ENCODE measurements at regions not wholly inside any gene's neighbourhood (a gene's known extent, or its start where the extent isn't known, plus 50 kb on each side); places are given as distances from the start of the nearest gene placed in this dataset.

- no peak for DNase-seq (ENCODE audit: low read depth in 3 of 3)
Measured at GRCh38 chr2:8565399-8566154, 116.3 kb upstream of the ID2 start.

DNA sequence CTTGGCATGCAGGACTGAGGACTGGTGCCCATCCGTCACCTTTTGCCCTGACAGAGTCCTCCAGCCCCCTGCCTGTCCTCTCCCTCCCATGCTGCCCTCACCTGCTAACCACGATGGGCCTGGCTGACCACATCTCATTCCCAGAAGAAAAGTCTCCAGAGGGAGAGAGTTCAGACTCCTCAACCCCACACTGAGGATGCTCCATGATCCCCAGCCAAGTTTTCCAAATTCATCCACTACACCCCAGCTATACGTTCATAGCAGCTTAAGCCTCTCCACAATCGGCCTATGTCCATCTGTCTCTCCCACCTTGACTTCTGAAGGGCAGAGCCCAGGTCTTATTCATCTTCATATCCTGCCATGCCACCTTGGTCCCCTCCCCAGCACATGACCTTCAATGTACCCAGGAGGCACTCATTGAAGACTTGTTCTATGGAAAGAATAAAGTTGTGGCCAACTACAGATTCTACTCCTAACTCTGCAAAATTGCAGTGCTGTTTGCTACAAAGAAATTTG lies 115.6 kb upstream of the ID2 start:
- no peak for DNase-seq (ENCODE audit: low read depth in 3 of 3)

GRCh38 chr2:8566774-8567468 lies 114.9 kb upstream of the ID2 start:
- no peak for DNase-seq (ENCODE audit: low read depth in 3 of 3)

DNA sequence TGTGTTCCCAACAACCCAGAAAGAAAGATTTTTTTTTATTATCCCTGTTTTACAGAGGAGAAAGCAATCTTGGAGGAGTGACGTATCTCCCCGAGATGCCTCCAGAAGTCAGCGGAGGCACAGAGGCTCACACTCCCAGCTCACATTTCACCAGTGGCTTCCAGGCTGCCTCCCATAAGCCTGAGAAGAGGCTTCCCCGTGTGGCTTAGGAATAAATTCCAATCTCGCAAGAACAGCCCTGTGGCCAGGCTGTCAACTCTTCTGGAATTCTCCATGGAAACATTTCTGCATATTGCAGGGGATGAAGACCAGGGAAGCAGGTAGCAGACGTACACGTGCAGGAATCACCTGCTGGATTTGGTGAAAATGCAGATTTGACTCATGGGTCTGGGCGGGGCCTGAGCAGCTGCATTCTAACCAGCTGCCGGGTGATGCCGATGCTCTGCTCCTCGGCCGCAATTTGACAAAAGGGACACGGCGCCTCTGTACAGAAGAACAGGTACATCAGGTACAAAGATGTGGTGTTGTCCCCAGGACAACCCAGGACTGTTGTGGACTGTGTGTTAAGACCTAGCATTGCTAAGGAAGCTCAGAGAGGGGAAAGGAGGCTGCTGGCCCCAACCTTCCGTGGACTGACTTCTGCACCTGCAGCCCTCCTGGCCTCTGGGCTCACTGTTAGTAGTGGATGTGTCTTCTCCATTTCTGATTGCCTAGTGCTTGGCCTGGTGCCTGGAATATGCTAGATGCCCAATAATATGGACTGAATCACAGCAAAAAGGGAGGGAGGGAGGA lies 114.2 kb upstream of the ID2 start:
- DNase-seq (ENCODE audit: low read depth in 3 of 3) = no peak

DNA sequence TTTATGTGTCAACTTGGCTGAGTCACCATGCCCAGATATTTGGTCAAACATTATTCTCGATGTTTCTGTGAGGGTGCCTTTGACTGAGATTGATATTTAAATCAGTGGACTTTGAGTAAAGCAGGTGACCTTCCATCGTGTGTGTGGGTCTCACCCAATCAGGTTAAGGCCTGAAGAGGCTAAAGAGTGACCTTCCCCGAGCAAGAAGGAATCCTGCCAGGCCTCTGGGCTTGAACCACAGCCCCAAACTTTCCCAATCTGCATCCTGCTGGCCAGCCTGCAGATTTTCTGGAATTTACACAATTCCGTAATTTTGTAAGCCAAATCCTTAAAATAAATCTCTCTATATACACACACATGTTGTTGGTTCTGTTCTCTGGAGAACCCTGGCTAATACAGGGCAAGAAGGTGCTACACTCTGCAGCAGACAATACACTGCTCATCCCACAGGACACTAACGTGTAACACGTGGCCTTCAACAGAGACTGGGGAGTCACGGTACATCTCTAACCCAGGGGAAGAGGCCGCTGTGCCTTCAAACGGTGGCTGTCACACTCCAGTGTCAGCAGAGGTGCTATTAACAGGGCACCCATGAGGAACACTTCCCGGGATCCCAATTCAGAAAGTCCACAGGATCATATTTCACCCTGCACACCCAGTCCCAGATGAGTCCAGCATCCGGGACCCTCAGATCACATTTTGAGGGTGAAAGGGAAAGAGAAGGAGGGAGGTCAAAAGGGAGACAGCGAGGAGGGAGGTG lies 113.1 kb upstream of the ID2 start:
- DNase-seq (ENCODE audit: low read depth in 3 of 3) = no peak

GRCh38 chr2:8569332-8569930 lies 112.4 kb upstream of the ID2 start:
- no peak for DNase-seq (ENCODE audit: low read depth in 3 of 3)

GRCh38 chr2:8570637-8571036 lies 111.2 kb upstream of the ID2 start:
- DNase-seq (ENCODE audit: low read depth in 3 of 3) = no peak

DNA sequence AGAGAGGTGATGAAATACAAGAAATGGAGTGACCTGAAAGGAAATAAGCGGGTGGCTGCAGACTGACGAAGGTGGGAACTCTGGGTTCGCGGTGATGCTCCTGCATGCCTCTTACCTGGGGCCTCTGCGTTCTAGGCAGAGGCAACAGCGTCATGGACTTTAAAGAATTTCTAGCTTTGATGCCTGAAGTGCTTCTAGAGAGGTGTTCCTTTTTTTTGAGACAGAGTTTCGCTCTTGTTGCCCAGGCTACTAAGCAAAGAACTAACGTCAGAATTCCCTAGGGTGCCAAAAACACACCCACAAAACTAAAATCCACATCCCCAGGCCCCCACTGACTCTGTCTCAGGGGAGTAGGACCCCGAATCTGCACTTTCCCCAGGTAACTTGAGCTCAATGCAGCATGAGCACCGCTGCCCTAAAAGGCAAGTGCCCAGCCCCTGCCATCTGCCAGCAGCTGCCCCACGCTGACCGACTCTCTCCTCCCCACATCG lies 110.5 kb upstream of the ID2 start:
- DNase-seq (ENCODE audit: low read depth in 3 of 3) = no peak

DNA sequence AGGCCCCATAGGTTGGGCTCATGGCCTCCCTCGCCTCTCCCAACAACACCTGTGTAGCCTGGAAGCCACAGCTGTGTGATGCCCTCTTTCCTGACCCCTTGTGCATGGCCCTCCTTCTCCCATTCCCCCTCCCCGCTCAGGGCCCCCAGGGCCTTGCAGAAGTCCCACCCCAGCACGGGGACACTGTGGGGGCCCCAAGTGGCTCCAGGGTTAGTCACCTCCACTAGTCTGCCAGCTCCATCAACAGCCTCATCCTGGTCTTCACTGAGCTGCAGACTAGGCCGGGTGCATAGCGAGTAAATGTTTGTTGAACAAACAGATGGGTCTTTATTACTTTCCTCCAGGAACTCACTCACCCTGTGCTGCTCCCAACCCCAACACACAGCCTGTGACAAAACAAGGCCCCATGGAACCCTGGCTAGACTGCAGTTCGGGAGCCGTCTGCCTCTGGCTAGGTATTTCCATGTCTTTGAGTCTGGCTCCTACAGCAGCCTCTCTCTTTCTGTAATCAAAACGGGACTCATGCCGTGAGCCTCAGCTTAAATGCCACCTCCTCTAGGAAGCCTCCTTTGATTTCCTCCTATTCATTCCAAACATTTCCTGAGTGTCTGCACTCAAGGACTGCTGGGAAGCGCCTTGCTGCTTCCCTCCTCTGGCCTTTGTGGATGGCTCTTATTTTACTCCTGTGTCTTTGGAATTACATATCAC lies 109.9 kb upstream of the ID2 start:
- no peak for DNase-seq (ENCODE audit: low read depth in 3 of 3)

DNA sequence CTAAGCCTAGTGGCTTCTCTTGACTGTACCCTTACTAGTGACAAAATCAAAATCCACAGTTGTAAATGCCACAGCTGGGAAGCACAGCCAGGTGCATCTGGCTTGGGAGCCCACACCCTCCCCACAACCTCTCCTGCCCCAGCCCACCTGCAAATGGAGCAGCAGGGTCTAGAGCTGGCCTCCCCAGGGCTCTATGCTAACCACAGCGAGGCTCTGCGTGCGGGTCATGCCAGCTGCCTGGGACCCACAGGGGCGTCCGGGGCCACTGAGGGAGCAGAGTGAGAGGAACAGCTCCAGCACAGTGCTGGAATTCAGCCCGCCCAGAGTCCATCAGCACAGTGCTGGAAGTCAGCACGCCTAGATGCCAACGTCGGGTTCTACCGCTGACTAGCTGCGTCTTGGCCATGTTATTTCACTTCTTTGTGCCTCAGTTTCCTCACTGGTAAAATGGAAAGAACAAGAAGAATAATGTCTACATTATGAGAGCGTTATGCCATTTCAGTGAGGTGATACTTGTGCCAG lies 109.1 kb upstream of the ID2 start:
- no peak for DNase-seq (ENCODE audit: low read depth in 3 of 3)

GRCh38 chr2:8573234-8573941 lies 108.5 kb upstream of the ID2 start:
- no peak for DNase-seq (ENCODE audit: low read depth in 3 of 3)

DNA sequence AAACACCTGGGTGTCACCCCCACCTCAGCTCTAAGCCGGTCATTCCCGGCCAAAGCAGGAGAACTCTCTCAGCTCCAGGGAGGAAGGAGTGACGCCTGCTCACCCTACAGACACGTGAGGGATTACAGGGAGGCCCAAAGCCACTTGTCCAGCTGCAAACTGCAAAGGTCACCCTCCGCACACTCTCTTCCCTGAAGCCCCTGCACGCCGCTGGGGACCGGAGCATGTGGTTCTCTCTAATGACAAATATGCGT lies 108.0 kb upstream of the ID2 start:
- DNase-seq (ENCODE audit: low read depth in 3 of 3) = no peak

GRCh38 chr2:8574196-8575037 lies 107.4 kb upstream of the ID2 start:
- no peak for DNase-seq (ENCODE audit: low read depth in 3 of 3)

- peak in 1 of 3 experiments; percentile 47 for DNase-seq (ENCODE audit: low read depth in 3 of 3)
Measured at GRCh38 chr2:8575038-8575833, 106.6 kb upstream of the ID2 start.

DNA sequence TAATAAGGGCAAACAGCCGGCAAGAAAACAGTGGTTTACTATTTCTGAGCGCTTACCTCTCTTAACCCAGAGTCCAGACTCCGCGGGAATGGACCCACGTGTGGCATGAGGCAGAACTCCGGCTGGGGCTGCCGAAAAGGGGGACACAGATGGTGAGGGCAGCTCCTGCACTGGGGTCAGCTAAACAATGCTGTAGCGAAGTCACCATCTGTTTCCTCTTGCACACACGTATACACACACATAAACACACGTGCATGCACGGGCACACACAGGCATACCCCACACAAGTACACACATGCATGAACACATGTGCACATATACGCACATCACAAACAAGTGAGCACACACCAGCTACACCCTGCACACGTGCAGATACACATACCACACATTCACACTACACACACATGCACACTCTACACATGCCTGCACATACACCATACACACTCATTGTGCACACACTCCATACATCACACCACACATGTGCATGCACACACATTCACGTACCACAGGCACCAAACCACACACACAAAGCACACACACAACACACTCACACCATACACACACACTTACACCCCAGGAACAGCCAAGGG lies 105.9 kb upstream of the ID2 start:
- DNase-seq (ENCODE audit: low read depth in 3 of 3) = no peak

- peak in 1 of 3 experiments; percentile 41 for DNase-seq (ENCODE audit: low read depth in 3 of 3)
Measured at GRCh38 chr2:8576525-8577167, 105.2 kb upstream of the ID2 start.

DNA sequence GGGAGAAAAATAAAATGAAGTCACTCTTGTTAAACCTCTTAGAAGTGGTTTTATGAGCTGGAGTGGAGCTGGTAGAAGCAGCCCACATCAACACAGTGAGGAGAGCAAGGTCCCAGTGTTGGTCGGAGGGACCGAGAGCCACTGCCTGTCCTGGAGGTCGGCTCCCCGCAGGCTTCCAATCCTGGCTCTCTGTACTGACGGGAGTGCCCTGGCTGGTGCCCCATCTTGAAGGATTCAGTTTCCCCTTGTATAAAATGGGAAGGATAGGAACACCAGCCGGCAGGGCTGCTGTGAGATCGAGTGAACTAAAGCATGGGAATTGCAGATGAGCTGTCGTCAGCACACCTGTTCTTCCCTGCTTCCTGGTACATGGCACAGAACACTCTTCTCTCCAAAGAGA lies 104.3 kb upstream of the ID2 start:
- no peak for DNase-seq (ENCODE audit: low read depth in 3 of 3)
